ENCODE measurements at regions not wholly inside any gene's neighbourhood (a gene's known extent, or its start where the extent isn't known, plus 50 kb on each side); places are given as distances from the start of the nearest gene placed in this dataset.

- CTCF ChIA-PET = interaction anchor here (0.6 kb wide), 1 partner anchor 274 kb away, joined by 3 read pairs; no protein-coding TSS in a partner anchor
- POLR2A ChIA-PET = no interaction called here
- Histone ChIP-seq H3K36me3 (ENCODE audit: control insufficient read depth, insufficient read depth, low read length) (no peaks in the 10 kb centered on the region), H3K4me3 (ENCODE audit: low read depth in 2 of 2, low read length in 2 of 2) (no peak overlapping the region), H3K27me3 (ENCODE audit: control insufficient read depth, insufficient read depth, low read length) (no peaks in the 10 kb centered on the region), H3K27ac (ENCODE audit: low read length) (no peak overlapping the region), H3K9me3 (ENCODE audit: control insufficient read depth, insufficient read depth, low read depth, low read length) (no peaks in the 10 kb centered on the region), H3K4me1 (ENCODE audit: control insufficient read depth, insufficient read depth, low read length) (no peaks in the 10 kb centered on the region)
- in situ Hi-C loops (cut with HindIII; ENCODE audit: low pct_unique_long_range_greater_than_20kb, low sequenced_read_pairs) (no loop called here), intact Hi-C loops (cut with micrococcal nuclease; ENCODE audit: unreplicated experiment) (no loop called here)
- TF ChIP-seq POLR2AphosphoS5 (IDR thresholded peaks at IDR 0.05; ENCODE audit: low read depth, low read length) (no peak), CTCF (IDR thresholded peaks at IDR 0.05) (no peak), TCF7L2 (IDR thresholded peaks at IDR 0.05; ENCODE audit: low read depth, low read length) (no peak), SIN3A (IDR thresholded peaks at IDR 0.05; ENCODE audit: borderline replicate concordance, insufficient read depth, low read depth, low read length) (no peak), REST (IDR thresholded peaks at IDR 0.05; ENCODE audit: insufficient read depth in 1 of 2, low read depth in 2 of 2, low read length in 1 of 2) (no peak)
- BruUV-seq (replicated peaks) = no TSS peak
- ATAC-seq (no peak), DNase-seq (ENCODE audit: low read depth, low spot score) (no peak)
Observed at GRCh38 chr2:168369031-168369430, 87.0 kb upstream of the CERS6 start.

- no peaks in the 10 kb centered on the region for H3K9me3 ChIP-seq (ENCODE audit: control insufficient read depth, insufficient read depth, low read depth, low read length)
- TF ChIP-seq CTCF (IDR thresholded peaks at IDR 0.05) (no peak), POLR2AphosphoS5 (IDR thresholded peaks at IDR 0.05; ENCODE audit: low read depth, low read length) (no peak), TCF7L2 (IDR thresholded peaks at IDR 0.05; ENCODE audit: low read depth, low read length) (no peak), SIN3A (IDR thresholded peaks at IDR 0.05; ENCODE audit: borderline replicate concordance, insufficient read depth, low read depth, low read length) (no peak), REST (IDR thresholded peaks at IDR 0.05; ENCODE audit: insufficient read depth in 1 of 2, low read depth in 2 of 2, low read length in 1 of 2) (no peak)
- no peak overlapping the region for H3K27ac ChIP-seq (ENCODE audit: low read length)
- H3K4me3 ChIP-seq (ENCODE audit: low read depth in 2 of 2, low read length in 2 of 2) = no peak overlapping the region
- H3K36me3 ChIP-seq (ENCODE audit: control insufficient read depth, insufficient read depth, low read length) = no peaks in the 10 kb centered on the region
- in situ Hi-C loops (cut with HindIII; ENCODE audit: low pct_unique_long_range_greater_than_20kb, low sequenced_read_pairs) (no loop called here), intact Hi-C loops (cut with micrococcal nuclease; ENCODE audit: unreplicated experiment) (no loop called here)
- ATAC-seq (no peak), DNase-seq (ENCODE audit: low read depth, low spot score) (no peak)
- H3K4me1 ChIP-seq (ENCODE audit: control insufficient read depth, insufficient read depth, low read length) = no peaks in the 10 kb centered on the region
- BruUV-seq (replicated peaks) = no TSS peak
- CTCF ChIA-PET = no interaction called here
- H3K27me3 ChIP-seq (ENCODE audit: control insufficient read depth, insufficient read depth, low read length) = no peaks in the 10 kb centered on the region
- POLR2A ChIA-PET = no interaction called here
Observed at GRCh38 chr2:168371273-168372019, 84.6 kb upstream of the CERS6 start.

All from Panc1 (cell line).